Lower lobe of right lung (tissue), 2 donors: ENCODE measurements at regions not wholly inside any gene's neighbourhood (a gene's known extent, or its start where the extent isn't known, plus 50 kb on each side); places are given as distances from the start of the nearest gene placed in this dataset.

Source experiments
- ATAC-seq, 2 donors: fragments of 200-7000 bp; cut with Tn5 transposase; one replicate each; pipeline ENCODE4 v1.9.1; 2020 to 2022; ENCODE audit warnings: mild to moderate bottlenecking in 2 of 2, moderate library complexity in 2 of 2
- DNase-seq: peaks from one replicate; pipeline ENCODE4 v3.0.0-alpha.2; 2020
- H3K27ac ChIP-seq: fragments of 200-600 bp; one replicate; pipeline ENCODE4 v1.8.0; 2022
- H3K27me3 ChIP-seq: fragments of 200-600 bp; one replicate; pipeline ENCODE4 v1.8.0; 2022; ENCODE audit warnings: low read depth
- H3K36me3 ChIP-seq: fragments of 200-600 bp; one replicate; pipeline ENCODE4 v1.8.0; 2022; ENCODE audit warnings: mild to moderate bottlenecking
- H3K4me1 ChIP-seq: fragments of 200-600 bp; one replicate; pipeline ENCODE4 v1.8.0; 2022
- H3K4me3 ChIP-seq: fragments of 200-600 bp; one replicate; pipeline ENCODE4 v1.8.0; 2022; ENCODE audit warnings: mild to moderate bottlenecking
- H3K9me3 ChIP-seq: fragments of 200-600 bp; one replicate; pipeline ENCODE4 v1.8.0; 2022
- CTCF ChIP-seq: fragments of 200-600 bp; IDR thresholded peaks from one replicate; pipeline ENCODE4 v1.8.0; 2022; ENCODE audit warnings: antibody characterized with exemption, mild to moderate bottlenecking
- intact Hi-C: fragments of 100-400 bp; cut with DNase I; formaldehyde crosslinking; loops from one replicate; pipeline ENCODE4 v1.11.0; 2022
- donor health status: DM: no; HTN: yes; CAD: no; lungs with severe emphysema.

GRCh38 chr15:100769043-100769974, 110.3 kb upstream of the ALDH1A3 start:
- no peaks in the 10 kb centered on the region for H3K27me3 ChIP-seq
- no peaks in the 10 kb centered on the region for H3K4me1 ChIP-seq
- no peak for TF ChIP-seq CTCF

DNA sequence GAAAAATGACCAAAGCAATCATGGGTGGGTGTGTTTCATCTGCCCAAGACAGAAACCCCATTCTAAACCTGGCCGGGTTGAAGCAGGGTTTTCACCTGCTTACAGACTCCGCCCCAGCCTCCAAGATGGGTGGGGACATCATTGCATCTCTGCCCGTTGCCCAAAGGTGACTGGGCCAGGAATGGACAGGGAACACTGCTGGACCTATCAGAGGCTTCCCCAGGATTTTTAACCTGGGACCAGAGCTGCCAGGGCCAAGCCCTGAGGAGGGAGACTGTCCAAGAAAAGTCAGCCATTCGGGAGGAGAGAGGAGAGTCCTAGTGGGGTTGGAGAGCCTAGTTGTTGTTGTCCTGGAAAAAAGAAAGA, 109.7 kb upstream of the ALDH1A3 start:
- H3K9me3 ChIP-seq, result no peaks in the 10 kb centered on the region
- H3K27ac ChIP-seq, result no peak overlapping the region
- no peak for TF ChIP-seq CTCF
- no peaks in the 10 kb centered on the region for H3K36me3 ChIP-seq
- H3K27me3 ChIP-seq, result no peaks in the 10 kb centered on the region
- DNase-seq, result no peak
- ATAC-seq, result no peak
- H3K4me1 ChIP-seq, result no peaks in the 10 kb centered on the region
- intact Hi-C loops, result no loop called here
- no peak overlapping the region for H3K4me3 ChIP-seq

More at GRCh38 chr15:100769043-100769974, 110.3 kb upstream of the ALDH1A3 start:
- H3K27ac ChIP-seq, result no peak overlapping the region
- no peaks in the 10 kb centered on the region for H3K9me3 ChIP-seq
- no peak overlapping the region for H3K4me3 ChIP-seq
- no peak for ATAC-seq
- intact Hi-C loops, result no loop called here
- no peaks in the 10 kb centered on the region for H3K36me3 ChIP-seq
- DNase-seq, result no peak

DNA sequence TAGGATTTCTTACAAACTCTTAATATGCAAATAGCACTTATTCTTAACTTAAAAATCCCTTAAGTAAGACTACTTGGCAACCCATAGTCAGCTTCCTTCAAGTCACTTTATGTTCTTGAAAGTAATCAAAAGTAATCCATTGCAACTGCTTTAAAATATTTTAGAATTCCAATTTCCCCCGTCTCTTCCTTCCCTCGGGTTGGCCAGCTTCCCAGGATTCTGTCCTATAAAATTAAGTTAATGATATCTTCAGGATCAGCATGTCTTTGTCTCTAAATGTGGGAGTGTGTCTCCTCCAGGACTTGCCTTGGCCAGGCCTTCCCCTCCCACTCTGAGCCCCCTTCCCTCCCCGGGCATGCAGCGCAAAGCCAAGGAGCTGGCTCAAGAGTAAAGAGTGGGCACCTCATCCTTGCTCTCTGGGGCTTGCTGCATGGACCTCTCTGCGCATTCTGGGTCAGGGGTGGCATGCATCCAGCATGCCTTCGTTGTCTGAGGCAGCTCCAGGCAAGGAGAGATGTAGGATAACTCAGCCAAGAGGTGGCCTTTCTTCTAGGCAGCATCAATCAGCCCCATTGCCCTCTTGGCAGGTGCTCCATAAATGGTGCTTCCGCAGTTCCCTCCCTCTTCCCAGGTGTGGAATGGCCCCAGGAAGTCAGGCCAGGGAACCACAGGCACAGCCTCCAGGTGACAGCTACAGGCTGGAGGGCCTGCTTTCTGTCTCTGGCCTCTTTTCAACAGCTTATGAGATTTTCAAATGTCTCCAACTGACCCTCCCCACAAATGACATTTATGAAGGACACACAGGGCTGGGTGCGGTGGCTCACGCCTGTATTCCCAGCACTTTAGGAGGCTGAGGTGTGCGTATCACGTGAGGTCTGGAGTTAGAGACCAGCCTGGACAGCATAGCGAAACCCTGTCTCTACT, 108.7 kb upstream of the ALDH1A3 start:
- no peak overlapping the region for H3K27ac ChIP-seq
- DNase-seq (no peak), ATAC-seq (no peak)
- H3K36me3 ChIP-seq, result no peaks in the 10 kb centered on the region
- TF ChIP-seq CTCF, result no peak
- intact Hi-C loops, result no loop called here
- no peaks in the 10 kb centered on the region for H3K27me3 ChIP-seq
- no peaks in the 10 kb centered on the region for H3K4me1 ChIP-seq
- no peaks in the 10 kb centered on the region for H3K9me3 ChIP-seq
- no peak overlapping the region for H3K4me3 ChIP-seq

- Histone ChIP-seq H3K27me3 (no peaks in the 10 kb centered on the region), H3K27ac (no peak overlapping the region), H3K36me3 (no peaks in the 10 kb centered on the region), H3K4me1 (no peaks in the 10 kb centered on the region), H3K4me3 (no peak overlapping the region), H3K9me3 (no peaks in the 10 kb centered on the region)
- intact Hi-C loops, result no loop called here
- ATAC-seq (peak in 1 of 2 donors; percentile 41), DNase-seq (no peak)
- TF ChIP-seq CTCF, result no peak
Measured at GRCh38 chr15:100771746-100772145, 107.9 kb upstream of the ALDH1A3 start.

DNA sequence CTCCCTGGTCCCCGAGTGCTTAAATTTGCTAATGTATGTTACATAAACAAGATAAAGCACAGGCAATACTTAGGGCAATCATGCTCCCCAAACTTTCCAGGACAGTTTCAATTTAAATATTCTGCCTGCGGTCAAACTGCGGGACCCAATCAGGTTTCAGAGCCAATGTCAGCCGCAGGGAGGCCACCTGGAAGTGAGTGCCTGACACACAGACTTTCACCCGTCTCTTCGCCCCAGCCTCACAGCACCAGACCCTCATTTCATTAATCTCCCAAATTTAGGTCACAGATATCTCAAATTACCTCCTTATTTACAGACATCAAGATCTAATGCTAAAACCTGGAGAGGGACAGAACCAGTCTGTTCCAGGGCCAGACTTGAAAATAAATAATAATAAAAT, 107.2 kb upstream of the ALDH1A3 start:
- no peak for DNase-seq

More for the DNA sequence above, 107.2 kb upstream of the ALDH1A3 start:
- Histone ChIP-seq H3K9me3 (no peaks in the 10 kb centered on the region), H3K4me1 (no peaks in the 10 kb centered on the region), H3K27me3 (no peaks in the 10 kb centered on the region), H3K27ac (no peak overlapping the region), H3K4me3 (no peak overlapping the region), H3K36me3 (no peaks in the 10 kb centered on the region)
- no peak for TF ChIP-seq CTCF
- no peak for ATAC-seq
- intact Hi-C loops, result no loop called here
